H9 (cell line): ENCODE measurements at regions not wholly inside any gene's neighbourhood (a gene's known extent, or its start where the extent isn't known, plus 50 kb on each side); places are given as distances from the start of the nearest gene placed in this dataset.

Experiments used
- DNase-seq: peaks from one replicate; pipeline ENCODE4 v3.0.0-alpha.2; 2017
- H2AFZ ChIP-seq: one replicate; pipeline ENCODE4 v1.6.1; 2013; ENCODE audit warnings: mild to moderate bottlenecking, low read length, control low read depth, moderate library complexity
- H2AK5ac ChIP-seq: 2 replicates; pipeline ENCODE4 v1.6.1; 2013; ENCODE audit warnings: low read length, control low read depth, mixed read lengths; ENCODE audit not compliant: insufficient read length
- H2BK120ac ChIP-seq: one replicate; pipeline ENCODE4 v1.6.1; 2013; ENCODE audit warnings: low read depth, mild to moderate bottlenecking, low read length, control low read depth, inconsistent platforms; ENCODE audit not compliant: poor library complexity, severe bottlenecking
- H2BK12ac ChIP-seq: 2 replicates; pipeline ENCODE4 v1.6.1; 2013; ENCODE audit warnings: low read length, control low read depth, mixed read lengths, low read depth; ENCODE audit not compliant: insufficient read length
- H2BK15ac ChIP-seq: 2 replicates; pipeline ENCODE4 v1.6.1; 2013; ENCODE audit warnings: low read depth, low read length, control low read depth
- H2BK20ac ChIP-seq: one replicate; pipeline ENCODE4 v1.6.1; 2013; ENCODE audit warnings: low read depth, mild to moderate bottlenecking, low read length, control low read depth, inconsistent platforms; ENCODE audit not compliant: poor library complexity, severe bottlenecking
- H2BK5ac ChIP-seq: 2 replicates; pipeline ENCODE4 v1.6.1; 2013; ENCODE audit warnings: low read length, control low read depth, mixed read lengths; ENCODE audit not compliant: insufficient read length
- H3K14ac ChIP-seq: 2 replicates; pipeline ENCODE4 v1.6.1; 2013; ENCODE audit warnings: low read length, control low read depth; ENCODE audit not compliant: insufficient read depth
- H3K18ac ChIP-seq: 2 replicates; pipeline ENCODE4 v1.6.1; 2013; ENCODE audit warnings: low read depth, mild to moderate bottlenecking, mixed read lengths, low read length, control low read depth; ENCODE audit not compliant: insufficient read length
- H3K23ac ChIP-seq: 2 replicates; pipeline ENCODE4 v1.6.1; 2013; ENCODE audit warnings: low read length, control low read depth, mixed read lengths, low read depth; ENCODE audit not compliant: insufficient read length
- H3K23me2 ChIP-seq: 2 replicates; pipeline ENCODE4 v1.6.1; 2013; ENCODE audit warnings: low read depth, mild to moderate bottlenecking, mixed read lengths, low read length, control low read depth; ENCODE audit not compliant: insufficient read length, poor library complexity, severe bottlenecking
- H3K27ac ChIP-seq: 2 replicates; pipeline ENCODE4 v1.5.1; 2013; ENCODE audit warnings: low read length, control low read depth, mixed read lengths, low read depth; ENCODE audit not compliant: insufficient read length
- H3K27me3 ChIP-seq: 2 replicates; pipeline ENCODE4 v1.6.1; 2013; ENCODE audit warnings: low read length, control low read depth, inconsistent platforms; ENCODE audit not compliant: insufficient read depth
- H3K4ac ChIP-seq: 2 replicates; pipeline ENCODE4 v1.6.1; 2013; ENCODE audit warnings: low read depth, mild to moderate bottlenecking, control low read depth, inconsistent platforms, low read length, moderate library complexity
- H3K4me1 ChIP-seq: 2 replicates; pipeline ENCODE4 v1.6.1; 2013; ENCODE audit warnings: low read length, control low read depth, inconsistent platforms; ENCODE audit not compliant: insufficient read depth
- H3K4me2 ChIP-seq: 2 replicates; pipeline ENCODE4 v1.6.1; 2013; ENCODE audit warnings: low read length, control low read depth, mixed read lengths; ENCODE audit not compliant: insufficient read length, insufficient read depth
- H3K56ac ChIP-seq: 2 replicates; pipeline ENCODE4 v1.6.1; 2013; ENCODE audit warnings: low read depth, mild to moderate bottlenecking, mixed read lengths, low read length, control low read depth; ENCODE audit not compliant: insufficient read length
- H3K79me1 ChIP-seq: 2 replicates; pipeline ENCODE4 v1.6.1; 2013; ENCODE audit warnings: low read depth, mild to moderate bottlenecking, moderate library complexity, low read length, control low read depth, inconsistent platforms; ENCODE audit not compliant: insufficient read depth, poor library complexity, severe bottlenecking
- H3K79me2 ChIP-seq: 2 replicates; pipeline ENCODE4 v1.6.1; 2013; ENCODE audit warnings: low read length, control low read depth, inconsistent platforms; ENCODE audit not compliant: insufficient read depth
- H3K9ac ChIP-seq: 2 replicates; pipeline ENCODE4 v1.6.1; 2013; ENCODE audit warnings: low read length, control low read depth, mixed read lengths; ENCODE audit not compliant: insufficient read length; ENCODE audit errors: extremely low read depth
- H3K9me3 ChIP-seq: one replicate; pipeline ENCODE4 v1.6.1; 2013; ENCODE audit warnings: low read depth, low read length, inconsistent platforms; ENCODE audit not compliant: control insufficient read depth
- H3T11ph ChIP-seq: one replicate; pipeline ENCODE4 v1.6.1; 2013; ENCODE audit warnings: mild to moderate bottlenecking, low read length, control low read depth, inconsistent platforms
- H4K20me1 ChIP-seq: one replicate; pipeline ENCODE4 v1.6.1; 2013; ENCODE audit not compliant: control insufficient read depth, insufficient read length, insufficient read depth
- H4K5ac ChIP-seq: 2 replicates; pipeline ENCODE4 v1.6.1; 2013; ENCODE audit warnings: low read depth, mild to moderate bottlenecking, mixed read lengths, low read length, control low read depth; ENCODE audit not compliant: insufficient read length
- H4K8ac ChIP-seq: replicated peaks from 2 replicates; pipeline ENCODE4 v1.6.1; 2013; ENCODE audit warnings: low read length, control low read depth, mixed read lengths, low read depth; ENCODE audit not compliant: insufficient read length
- H4K91ac ChIP-seq: 2 replicates; pipeline ENCODE4 v1.6.1; 2013; ENCODE audit warnings: low read depth, mild to moderate bottlenecking, moderate library complexity, mixed read lengths, low read length, control low read depth; ENCODE audit not compliant: insufficient read length
- H3K27ac Mint-ChIP-seq, 3 experiments: 2 replicates in 2 of 3; 3 replicates in 1 of 3; pipeline ENCODE4 v1.8.0; 2020 to 2021; ENCODE audit warnings: mixed read lengths in 3 of 3, mild to moderate bottlenecking in 1 of 3, moderate library complexity in 1 of 3
- H3K27me3 Mint-ChIP-seq: 2 replicates; pipeline ENCODE4 v1.8.0; 2021; ENCODE audit warnings: low read depth, mild to moderate bottlenecking, moderate library complexity, mixed read lengths
- H3K36me3 Mint-ChIP-seq, 3 experiments: 2 replicates in 2 of 3; 3 replicates in 1 of 3; pipeline ENCODE4 v1.8.0; 2020 to 2021; ENCODE audit warnings: low read depth in 3 of 3, mixed read lengths in 3 of 3; ENCODE audit not compliant: insufficient read depth in 1 of 3
- H3K4me1 Mint-ChIP-seq, 2 experiments: 2 replicates each; pipeline ENCODE4 v1.8.0; 2020; ENCODE audit warnings: mixed read lengths in 2 of 2
- H3K4me3 Mint-ChIP-seq, 2 experiments: 2 replicates in 1 of 2; 3 replicates in 1 of 2; pipeline ENCODE4 v1.8.0; 2020 to 2021; ENCODE audit warnings: mild to moderate bottlenecking in 2 of 2, mixed read lengths in 2 of 2, moderate library complexity in 1 of 2
- H3K9me3 Mint-ChIP-seq, 2 experiments: 2 replicates in 1 of 2; 3 replicates in 1 of 2; pipeline ENCODE4 v1.8.0; 2020; ENCODE audit warnings: mild to moderate bottlenecking in 2 of 2, mixed read lengths in 2 of 2, moderate library complexity in 1 of 2
- WGBS: extraction: QIAGEN DNeasy Blood & Tissue Kit; methylation state at CpG from one replicate; pipeline ENCODE4 v1.1.7; 2013; ENCODE audit warnings: missing lambda C conversion rate, low lambda C conversion rate, mixed read lengths; ENCODE audit not compliant: insufficient read length; ENCODE audit errors: extremely low coverage; 5-methylcytosine and 5-hydroxymethylcytosine counted together
- TF ChIP-seq, protein P1 (sequence below): fragments of 200-600 bp; sonication (generic); conservative IDR thresholded peaks from 3 replicates; pipeline ENCODE4 v1.8.0; 2021; ENCODE audit warnings: antibody characterized with exemption, mild to moderate bottlenecking

DNA sequence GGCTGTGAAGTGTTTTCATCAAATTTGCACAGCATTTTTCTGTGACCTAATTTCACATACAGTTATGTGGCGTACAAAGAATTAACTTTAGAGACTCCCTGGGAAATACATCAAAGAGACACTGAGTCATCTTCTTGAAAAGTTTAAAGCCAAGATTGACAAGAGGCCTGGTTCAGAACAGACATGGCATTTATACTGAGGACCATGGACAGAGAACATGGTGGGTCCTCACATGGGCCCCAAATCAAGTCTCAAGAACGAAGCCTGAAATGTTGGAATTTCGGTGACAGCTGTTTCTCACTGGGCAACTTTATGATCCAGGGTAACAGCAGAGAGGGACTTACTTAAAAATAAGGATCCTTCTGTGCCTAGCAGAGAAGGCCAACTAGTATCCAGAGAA, 311.5 kb upstream of the KCNJ16 start:
- H3K4me1 ChIP-seq = no peaks in the 10 kb centered on the region
- H3K4me1 Mint-ChIP-seq = peaks cover 9 to 10% of the 10 kb centered on the region in 2 experiments
- no peaks in the 10 kb centered on the region for H3K9me3 ChIP-seq
- H3T11ph ChIP-seq = no peak overlapping the region
- H2AK5ac ChIP-seq = no peak overlapping the region
- H2BK20ac ChIP-seq = no peak overlapping the region
- no peak overlapping the region for H3K27ac Mint-ChIP-seq
- no peak overlapping the region for H2BK15ac ChIP-seq
- H4K8ac ChIP-seq = no peak overlapping the region
- H3K79me2 ChIP-seq = no peaks in the 10 kb centered on the region
- no peaks in the 10 kb centered on the region for H3K9me3 Mint-ChIP-seq
- no peak overlapping the region for H2BK12ac ChIP-seq
- no peak overlapping the region for H3K18ac ChIP-seq
- H3K27ac ChIP-seq = no peak overlapping the region
- H3K23ac ChIP-seq = no peak overlapping the region
- no peak overlapping the region for H4K5ac ChIP-seq
- H3K79me1 ChIP-seq = no peaks in the 10 kb centered on the region
- no peak overlapping the region for H3K14ac ChIP-seq
- no CpG with 5 or more reads among the region's 3 CpGs for WGBS
- no peaks in the 10 kb centered on the region for H4K20me1 ChIP-seq
- H3K4me3 Mint-ChIP-seq = no peak overlapping the region
- no peak overlapping the region for H3K4ac ChIP-seq
- no peaks in the 10 kb centered on the region for H3K27me3 ChIP-seq
- no peaks in the 10 kb centered on the region for H3K23me2 ChIP-seq
- no peak for DNase-seq
- H3K36me3 Mint-ChIP-seq = 0 out of 7 replicates have a peak, but pooled peaks cover 0 to 2% (median 0%) of the 10 kb centered on the region in 3 experiments
- H3K4me2 ChIP-seq = no peak overlapping the region
- H2BK120ac ChIP-seq = no peak overlapping the region
- H3K9ac ChIP-seq = no peak overlapping the region
- no peak overlapping the region for H2AFZ ChIP-seq
- no peak overlapping the region for H4K91ac ChIP-seq
- no peak overlapping the region for H2BK5ac ChIP-seq
- TF ChIP-seq, protein P1, sequence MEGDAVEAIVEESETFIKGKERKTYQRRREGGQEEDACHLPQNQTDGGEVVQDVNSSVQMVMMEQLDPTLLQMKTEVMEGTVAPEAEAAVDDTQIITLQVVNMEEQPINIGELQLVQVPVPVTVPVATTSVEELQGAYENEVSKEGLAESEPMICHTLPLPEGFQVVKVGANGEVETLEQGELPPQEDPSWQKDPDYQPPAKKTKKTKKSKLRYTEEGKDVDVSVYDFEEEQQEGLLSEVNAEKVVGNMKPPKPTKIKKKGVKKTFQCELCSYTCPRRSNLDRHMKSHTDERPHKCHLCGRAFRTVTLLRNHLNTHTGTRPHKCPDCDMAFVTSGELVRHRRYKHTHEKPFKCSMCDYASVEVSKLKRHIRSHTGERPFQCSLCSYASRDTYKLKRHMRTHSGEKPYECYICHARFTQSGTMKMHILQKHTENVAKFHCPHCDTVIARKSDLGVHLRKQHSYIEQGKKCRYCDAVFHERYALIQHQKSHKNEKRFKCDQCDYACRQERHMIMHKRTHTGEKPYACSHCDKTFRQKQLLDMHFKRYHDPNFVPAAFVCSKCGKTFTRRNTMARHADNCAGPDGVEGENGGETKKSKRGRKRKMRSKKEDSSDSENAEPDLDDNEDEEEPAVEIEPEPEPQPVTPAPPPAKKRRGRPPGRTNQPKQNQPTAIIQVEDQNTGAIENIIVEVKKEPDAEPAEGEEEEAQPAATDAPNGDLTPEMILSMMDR = no peak
- H3K27me3 Mint-ChIP-seq = no peaks in the 10 kb centered on the region
- H3K56ac ChIP-seq = no peak overlapping the region
